Activated CD8-positive, alpha-beta memory T cell treated with anti-CD3 and anti-CD28 coated beads for 1 hour (primary cell): ENCODE measurements at regions not wholly inside any gene's neighbourhood (a gene's known extent, or its start where the extent isn't known, plus 50 kb on each side); places are given as distances from the start of the nearest gene placed in this dataset.
"Not testable (repeated sequence)": the region's sequence is repeated elsewhere in the genome, so short reads cannot be mapped to it uniquely, and the experiment has no call there.

ENCODE experiments used
- DNase-seq, 2 donors: peaks; one replicate each; pipeline ENCODE4 v3.0.0-alpha.2; 2020; ENCODE audit warnings: low read depth in 1 of 2; ENCODE audit errors: extremely low read depth in 1 of 2

GRCh38 chr2:236764716-236765115 lies 195.1 kb downstream of the ACKR3 start:
- DNase-seq = no peak

- no peak for DNase-seq
These were observed 195.9 kb downstream of the ACKR3 start for GRCh38 chr2:236765478-236765877.

GRCh38 chr2:236766850-236767249 lies 197.2 kb downstream of the ACKR3 start:
- DNase-seq = no peak

GRCh38 chr2:236767941-236768340 lies 198.3 kb downstream of the ACKR3 start:
- no peak for DNase-seq

GRCh38 chr2:236768393-236769140 lies 198.9 kb downstream of the ACKR3 start:
- DNase-seq = no peak

GRCh38 chr2:236769981-236770671 lies 200.5 kb downstream of the ACKR3 start:
- no peak for DNase-seq

- DNase-seq = no peak
These were observed 202.7 kb downstream of the ACKR3 start for GRCh38 chr2:236772220-236772837.

GRCh38 chr2:236773206-236773605 lies 203.6 kb downstream of the ACKR3 start:
- DNase-seq = no peak

- no peak for DNase-seq
These were observed 204.5 kb downstream of the ACKR3 start for GRCh38 chr2:236774171-236774570.

GRCh38 chr2:236775511-236775910 lies 205.9 kb downstream of the ACKR3 start:
- DNase-seq = no peak

- no peak for DNase-seq
These were observed 206.6 kb downstream of the ACKR3 start for GRCh38 chr2:236776206-236776605.

- DNase-seq = no peak
These were observed 207.1 kb downstream of the ACKR3 start for GRCh38 chr2:236776695-236777251.

- DNase-seq = no peak
These were observed 207.8 kb downstream of the ACKR3 start for GRCh38 chr2:236777408-236777807.

GRCh38 chr2:236781933-236782816 lies 212.6 kb downstream of the ACKR3 start:
- no peak for DNase-seq

GRCh38 chr2:236782938-236783337 lies 213.3 kb downstream of the ACKR3 start:
- DNase-seq = no peak

- DNase-seq = no peak
These were observed 213.9 kb downstream of the ACKR3 start for GRCh38 chr2:236783417-236784020.

GRCh38 chr2:236785611-236786057 lies 216.0 kb downstream of the ACKR3 start:
- DNase-seq = no peak

GRCh38 chr2:236786751-236787150 lies 217.1 kb downstream of the ACKR3 start:
- DNase-seq = no peak

GRCh38 chr2:236787376-236787775 lies 217.8 kb downstream of the ACKR3 start:
- not testable (repeated sequence) for DNase-seq

- DNase-seq = no peak
These were observed 218.3 kb downstream of the ACKR3 start for GRCh38 chr2:236787885-236788284.
